Spleen (tissue), 11 donors: ENCODE measurements at regions not wholly inside any gene's neighbourhood (a gene's known extent, or its start where the extent isn't known, plus 50 kb on each side); places are given as distances from the start of the nearest gene placed in this dataset.

Experiments
- DNase-seq: peaks from one replicate; pipeline ENCODE4 v3.0.0-alpha.2; 2020
- H3K27ac ChIP-seq, 8 donors: fragments of 200-600 bp; sonication (generic) in 7 of 8; 1 replicate in 4 of 8; 2 replicates in 4 of 8; pipeline versions ENCODE4 v1.5.0 to v1.8.0; 2016 to 2021; ENCODE audit warnings: inconsistent platforms in 4 of 8, mild to moderate bottlenecking in 4 of 8, moderate library complexity in 1 of 8
- H3K27me3 ChIP-seq, 7 donors: fragments of 200-600 bp; sonication (generic) in 6 of 7; replicated peaks in 1 of 7; 1 replicate in 4 of 7; 2 replicates in 3 of 7; pipeline versions ENCODE4 v1.5.0 to v1.8.0; 2016 to 2021; ENCODE audit warnings: inconsistent platforms in 3 of 7, mild to moderate bottlenecking in 1 of 7
- H3K36me3 ChIP-seq, 6 donors: fragments of 200-600 bp; sonication (generic) in 5 of 6; 1 replicate in 4 of 6; 2 replicates in 2 of 6; pipeline versions ENCODE4 v1.5.0 to v1.8.0; 2016 to 2021; ENCODE audit warnings: inconsistent platforms in 2 of 6
- H3K4me1 ChIP-seq, 6 donors: fragments of 200-600 bp; sonication (generic) in 5 of 6; 1 replicate in 3 of 6; 2 replicates in 3 of 6; pipeline versions ENCODE4 v1.5.0 to v1.8.0; 2016 to 2021; ENCODE audit warnings: inconsistent platforms in 3 of 6
- H3K4me3 ChIP-seq, 8 donors: fragments of 200-600 bp; sonication (generic) in 7 of 8; 1 replicate in 4 of 8; 2 replicates in 4 of 8; pipeline versions ENCODE4 v1.5.0 to v1.8.0; 2016 to 2021; ENCODE audit warnings: inconsistent platforms in 4 of 8, mild to moderate bottlenecking in 4 of 8, moderate library complexity in 2 of 8
- H3K9me3 ChIP-seq, 8 donors: fragments of 200-600 bp; sonication (generic) in 7 of 8; 1 replicate in 4 of 8; 2 replicates in 4 of 8; pipeline versions ENCODE4 v1.5.0 to v1.8.0; 2016 to 2021; ENCODE audit warnings: inconsistent platforms in 4 of 8
- CTCF ChIP-seq, 11 experiments: fragments of 200-600 bp in 7 of 11; fragments of 450-650 bp in 4 of 11; sonication (generic) in 4 of 11; IDR thresholded peaks in 8 of 11; conservative IDR thresholded peaks in 3 of 11; 1 replicate in 7 of 11; 2 replicates in 4 of 11; pipeline versions ENCODE4 v1.4.0 to v1.8.0; 2016 to 2021; ENCODE audit warnings: antibody characterized with exemption in 11 of 11, inconsistent platforms in 4 of 11, mild to moderate bottlenecking in 1 of 11
- POLR2A ChIP-seq, 3 donors: fragments of 450-650 bp; IDR thresholded peaks; one replicate each; pipeline ENCODE4 v1.5.1; 2017; ENCODE audit warnings: antibody characterized with exemption in 3 of 3, mild to moderate bottlenecking in 1 of 3
- POLR2AphosphoS5 ChIP-seq, 3 donors: sonication (generic); formaldehyde crosslinking; IDR thresholded peaks; one replicate each; pipeline ENCODE4 v1.5.1; 2017; ENCODE audit warnings: antibody characterized with exemption in 3 of 3
- WGBS, 5 donors: extraction: QIAGEN DNeasy Blood & Tissue Kit in 3 of 5; methylation state at CpG; one replicate each; pipeline versions ENCODE4 v1.1.5 to v1.1.7; 2013 to 2018; 5-methylcytosine and 5-hydroxymethylcytosine counted together
- intact Hi-C: fragments of 100-400 bp; cut with DNase I; formaldehyde crosslinking; loops from one replicate; pipeline ENCODE4 v1.15.0; 2023; ENCODE audit warnings: low total_unique reads
- donor health status: healthy with polysubstance abuse.
- donor health status: DM: no; HTN: no; CAD: no; lungs with moderate emphysema.
- donor health status: DM: no; HTN: no; CAD: no.
- donor health status: Bipolar disorder and iron deficiency.
- donor health status: healthy.
- donor health status: DM: no; HTN: no; CAD: no.
- donor health status: DM: yes; HTN: yes; CAD: no.

- peaks cover 0 to 5% (median 0%) of the 10 kb centered on the region in 6 donors for H3K4me1 ChIP-seq
- H3K36me3 ChIP-seq, result no peaks in the 10 kb centered on the region
- intact Hi-C loops, result no loop called here
- H3K27me3 ChIP-seq, result no peaks in the 10 kb centered on the region
- H3K4me3 ChIP-seq, result no peak overlapping the region
- TF ChIP-seq POLR2A (IDR thresholded peaks at IDR 0.05) (no peak), CTCF (IDR thresholded peaks at IDR 0.05 in 8 of 11, conservative IDR thresholded peaks at IDR 0.05 in 3 of 11) (no peak), POLR2AphosphoS5 (IDR thresholded peaks at IDR 0.05) (no peak)
- no peak overlapping the region for H3K27ac ChIP-seq
- no peaks in the 10 kb centered on the region for H3K9me3 ChIP-seq
- DNase-seq, result no peak
- WGBS, 5 donors, result 91 to 100% (median 93%) methylated on average over 1 of the region's 1 CpG
Observed at GRCh38 chr6:14582749-14583148, 465.2 kb downstream of the CD83 start.

GRCh38 chr6:14583826-14584225, 466.3 kb downstream of the CD83 start:
- no peak overlapping the region for H3K4me3 ChIP-seq
- no peak for DNase-seq
- no peaks in the 10 kb centered on the region for H3K36me3 ChIP-seq
- no peaks in the 10 kb centered on the region for H3K27me3 ChIP-seq
- peaks cover 0 to 5% (median 0%) of the 10 kb centered on the region in 6 donors for H3K4me1 ChIP-seq
- no peaks in the 10 kb centered on the region for H3K9me3 ChIP-seq
- H3K27ac ChIP-seq, result no peak overlapping the region
- intact Hi-C loops, result no loop called here
- 58 to 80% (median 73%) methylated on average over 9 of the region's 9 CpGs for WGBS, 5 donors
- TF ChIP-seq CTCF (IDR thresholded peaks at IDR 0.05 in 8 of 11, conservative IDR thresholded peaks at IDR 0.05 in 3 of 11), result no peak
- TF ChIP-seq POLR2AphosphoS5 (IDR thresholded peaks at IDR 0.05), result no peak
- TF ChIP-seq POLR2A (IDR thresholded peaks at IDR 0.05), result no peak

- intact Hi-C loops, result no loop called here
- TF ChIP-seq POLR2A (IDR thresholded peaks at IDR 0.05) (no peak), POLR2AphosphoS5 (IDR thresholded peaks at IDR 0.05) (no peak), CTCF (IDR thresholded peaks at IDR 0.05 in 8 of 11, conservative IDR thresholded peaks at IDR 0.05 in 3 of 11) (no peak)
- Histone ChIP-seq H3K27ac (no peak overlapping the region), H3K4me1 (no peaks in the 10 kb centered on the region), H3K9me3 (no peaks in the 10 kb centered on the region), H3K4me3 (no peak overlapping the region), H3K27me3 (no peaks in the 10 kb centered on the region), H3K36me3 (no peaks in the 10 kb centered on the region)
- DNase-seq, result no peak
- WGBS, 5 donors, result 67 to 87% (median 76%) methylated on average over 5 of the region's 5 CpGs
Observed at GRCh38 chr6:14584450-14584849, 466.9 kb downstream of the CD83 start.

GRCh38 chr6:14585689-14586088, 468.1 kb downstream of the CD83 start:
- H3K4me1 ChIP-seq, result no peaks in the 10 kb centered on the region
- H3K27me3 ChIP-seq, result no peaks in the 10 kb centered on the region
- intact Hi-C loops, result no loop called here
- no peak overlapping the region for H3K4me3 ChIP-seq
- no peak for DNase-seq
- H3K27ac ChIP-seq, result no peak overlapping the region
- WGBS, 5 donors, result 86 to 96% (median 88%) methylated on average over 1 of the region's 1 CpG
- H3K9me3 ChIP-seq, result no peaks in the 10 kb centered on the region
- no peaks in the 10 kb centered on the region for H3K36me3 ChIP-seq
- no peak for TF ChIP-seq POLR2A (IDR thresholded peaks at IDR 0.05)
- TF ChIP-seq POLR2AphosphoS5 (IDR thresholded peaks at IDR 0.05), result no peak
- no peak for TF ChIP-seq CTCF (IDR thresholded peaks at IDR 0.05 in 8 of 11, conservative IDR thresholded peaks at IDR 0.05 in 3 of 11)
